ACHN (cell line): ENCODE measurements at regions not wholly inside any gene's neighbourhood (a gene's known extent, or its start where the extent isn't known, plus 50 kb on each side); places are given as distances from the start of the nearest gene placed in this dataset.
"Not testable (repeated sequence)": the region's sequence is repeated elsewhere in the genome, so short reads cannot be mapped to it uniquely, and the experiment has no call there.

Experiments used
- DNase-seq: peaks from one replicate; pipeline ENCODE4 v3.0.0-alpha.2; 2015
- in situ Hi-C: cut with HindIII; loops from 2 replicates; pipeline ENCODE4 v1.10.0; 2017; ENCODE audit warnings: low sequenced_read_pairs, low pct_ligation_motif_present, low pct_unique_long_range_greater_than_20kb

DNA sequence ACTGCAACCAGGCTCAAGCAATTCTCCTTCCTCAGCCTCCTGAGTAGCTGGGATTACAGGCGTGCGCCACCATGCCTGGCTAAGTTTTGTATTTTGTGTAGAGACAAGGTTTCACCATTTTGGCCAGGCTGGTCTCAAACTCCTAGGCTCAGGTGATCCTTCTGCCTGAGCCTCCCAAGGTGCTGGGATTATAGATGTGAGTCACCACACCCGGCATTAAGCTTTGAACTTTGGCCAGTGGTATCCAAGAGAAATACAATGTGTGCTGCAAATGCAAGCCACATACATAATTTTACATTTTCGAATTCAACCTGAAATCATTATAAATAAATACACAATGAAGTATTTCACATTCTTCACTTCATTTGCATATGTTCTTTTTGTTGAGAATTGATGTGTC lies 94.0 kb upstream of the ERV3-1 start:
- in situ Hi-C loops, DNase-seq: not testable (repeated sequence)

DNA sequence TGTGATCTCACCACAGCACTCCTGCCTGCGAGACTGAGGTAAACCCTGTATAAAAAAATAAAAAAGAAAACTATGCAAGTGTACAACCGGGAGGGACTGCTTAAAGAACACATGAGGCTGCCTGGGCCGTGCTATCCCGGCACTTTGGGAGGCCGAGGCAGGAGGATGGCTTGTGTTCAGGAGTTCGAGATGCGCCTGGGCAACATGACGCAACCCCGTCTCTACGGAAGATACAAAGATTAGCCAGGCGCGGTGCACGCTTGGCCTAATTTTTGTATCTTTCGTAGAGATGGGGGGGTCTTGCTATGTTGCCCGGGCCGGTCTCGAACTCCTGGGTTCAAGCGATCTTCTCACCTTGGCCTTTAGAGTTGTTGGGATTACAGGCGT lies 75.2 kb upstream of the ERV3-1 start:
- DNase-seq, in situ Hi-C loops: not testable (repeated sequence)

DNA sequence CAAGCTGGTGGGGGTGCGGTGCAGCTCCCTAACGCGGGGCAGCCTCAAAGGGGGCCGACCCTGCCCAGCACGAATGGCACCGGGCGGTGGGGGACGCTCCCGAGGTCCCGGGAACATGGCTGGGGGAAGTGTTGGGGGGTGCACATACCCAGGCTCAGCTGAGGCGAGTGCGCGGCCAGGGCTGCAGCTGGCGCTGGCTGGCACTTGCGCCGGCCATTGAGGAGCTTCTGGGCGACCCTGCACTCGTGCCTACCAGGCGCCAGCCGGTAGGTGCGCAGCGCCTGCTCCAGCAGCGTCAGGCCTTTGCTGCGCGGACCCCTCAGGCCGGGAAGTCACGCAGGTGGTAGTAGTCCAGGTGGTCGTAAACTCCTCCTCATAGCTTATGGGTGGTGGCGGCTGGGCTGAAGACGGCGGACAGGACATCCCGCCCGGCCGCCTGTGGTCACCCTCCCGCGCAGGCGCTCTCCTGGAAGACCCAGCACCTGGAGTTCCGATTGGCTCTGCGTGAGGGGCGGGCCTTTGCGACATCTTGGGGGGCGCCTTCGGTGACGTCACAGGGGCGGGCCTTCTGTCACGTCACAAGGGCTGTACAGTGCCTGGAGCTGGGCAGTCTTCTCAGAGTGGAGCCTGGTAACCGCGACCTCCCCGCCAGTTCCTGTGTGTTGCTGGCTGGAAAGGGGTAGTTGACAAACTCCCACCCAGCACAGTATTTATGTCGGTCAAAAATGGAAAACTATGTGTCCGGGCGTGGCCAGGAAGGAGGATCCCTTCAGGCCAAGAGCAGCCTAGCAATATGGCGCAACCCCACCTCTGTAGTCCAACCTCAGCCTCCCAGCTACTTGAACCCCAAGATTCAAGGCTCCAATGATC lies 74.5 kb upstream of the ERV3-1 start:
- DNase-seq = peak; percentile 96
- in situ Hi-C loops = not testable (repeated sequence)

DNA sequence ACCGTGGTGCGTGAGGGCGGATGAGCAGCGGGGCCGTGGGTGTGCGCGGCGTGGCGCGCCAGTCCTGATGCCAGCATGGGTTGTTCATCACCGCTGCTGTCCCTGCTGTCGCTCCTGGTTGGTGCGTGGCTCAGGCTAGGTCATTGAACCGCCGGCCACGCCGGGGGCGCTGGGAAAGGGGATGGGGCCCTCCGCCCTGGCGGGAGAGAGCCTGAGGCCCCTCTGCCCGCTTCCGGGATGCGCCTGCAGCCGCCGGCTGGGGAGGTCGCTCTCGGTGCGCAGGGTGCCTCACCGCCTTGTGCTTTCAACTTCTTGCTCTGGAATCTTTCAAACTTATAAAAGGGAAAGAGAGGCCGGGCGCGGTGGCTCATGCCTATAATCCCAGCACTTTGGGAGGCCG lies 68.5 kb upstream of the ERV3-1 start:
- in situ Hi-C loops, DNase-seq: not testable (repeated sequence)

DNA sequence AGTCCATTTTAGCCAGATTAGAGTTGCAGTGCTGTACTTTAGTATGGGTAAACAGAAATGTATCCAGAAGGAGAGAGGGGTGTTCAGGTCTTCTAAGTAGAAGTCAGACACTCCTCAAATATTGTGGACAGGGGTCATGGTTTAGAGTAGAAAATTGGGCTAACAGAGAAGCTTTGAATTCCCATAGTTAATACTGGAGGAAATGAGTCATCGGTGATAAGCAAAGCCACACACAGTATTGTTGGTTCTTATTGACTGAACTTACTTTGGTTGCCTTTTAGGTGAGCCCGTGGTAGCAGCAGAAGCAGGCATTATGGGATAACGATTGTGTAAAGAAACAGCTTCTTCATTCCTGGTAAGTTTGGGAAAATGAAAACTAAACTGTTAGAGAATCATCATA lies 66.7 kb upstream of the ERV3-1 start:
- DNase-seq, in situ Hi-C loops: not testable (repeated sequence)

DNA sequence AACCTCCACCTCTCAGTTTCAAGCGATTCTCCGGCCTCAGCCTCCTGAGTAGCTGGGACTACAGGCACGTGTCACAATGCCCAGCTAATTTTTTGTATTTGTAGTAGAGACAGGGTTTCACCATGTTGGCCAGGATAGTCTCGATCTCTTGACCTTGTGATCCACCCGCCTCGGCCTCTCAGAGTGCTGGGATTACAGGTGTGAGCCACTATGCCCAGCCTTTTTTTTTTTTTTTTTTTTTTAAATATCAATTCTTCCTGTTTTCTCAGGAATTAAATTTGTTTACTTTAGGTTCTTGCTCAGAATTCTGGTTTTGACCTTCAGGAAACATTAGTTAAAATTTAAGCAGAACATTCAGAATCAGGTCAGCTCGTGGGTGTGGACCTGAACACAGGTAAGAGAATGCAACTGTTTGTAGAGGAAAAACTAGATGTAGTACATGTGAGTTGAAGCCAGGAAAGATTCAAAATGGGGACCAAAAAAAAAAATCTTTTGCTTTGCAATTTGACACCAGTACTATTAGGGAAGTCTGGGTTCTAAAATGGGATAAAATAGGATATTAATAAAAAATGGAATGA lies 65.5 kb upstream of the ERV3-1 start:
- DNase-seq, in situ Hi-C loops: not testable (repeated sequence)

DNA sequence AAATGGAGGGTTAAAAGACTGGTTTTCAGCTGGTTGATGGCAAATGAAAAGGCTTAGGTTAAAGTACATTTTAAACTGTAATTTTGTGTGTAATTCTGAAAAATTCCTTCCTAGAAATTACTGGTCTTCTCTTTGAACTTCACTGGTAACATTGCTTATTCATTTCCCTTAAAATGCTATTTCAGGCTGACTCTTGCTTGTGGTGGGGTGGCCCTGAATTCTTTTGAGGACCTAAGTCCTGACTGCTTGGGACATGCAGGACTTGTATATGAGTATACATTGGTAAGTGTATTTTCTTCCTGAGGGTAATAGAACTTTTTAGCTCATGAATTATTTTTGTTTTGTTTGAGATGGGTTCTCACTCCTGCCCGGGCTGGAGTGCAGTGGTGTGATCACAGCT lies 63.0 kb upstream of the ERV3-1 start:
- in situ Hi-C loops = not testable (repeated sequence)

DNA sequence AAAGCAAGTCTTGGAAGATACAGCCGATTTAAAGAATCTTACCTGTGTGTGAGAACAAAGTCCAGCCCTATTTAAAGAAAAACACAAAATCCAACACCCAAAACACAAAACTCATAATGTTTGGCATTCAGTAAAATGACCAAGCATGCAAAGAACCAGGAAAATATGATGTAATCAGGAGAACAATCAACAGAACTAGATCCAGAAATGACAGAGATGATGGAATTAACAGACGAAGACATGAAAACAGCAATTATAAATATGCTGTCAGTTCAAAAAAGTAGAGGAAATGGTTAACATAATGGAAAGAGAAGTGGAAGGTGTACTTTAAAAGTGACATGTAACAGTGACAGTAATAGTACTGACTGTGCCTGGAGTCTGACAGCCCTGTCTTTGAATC lies 56.1 kb upstream of the ERV3-1 start:
- DNase-seq, in situ Hi-C loops: not testable (repeated sequence)

More for the DNA sequence above, 63.0 kb upstream of the ERV3-1 start:
- not testable (repeated sequence) for DNase-seq

DNA sequence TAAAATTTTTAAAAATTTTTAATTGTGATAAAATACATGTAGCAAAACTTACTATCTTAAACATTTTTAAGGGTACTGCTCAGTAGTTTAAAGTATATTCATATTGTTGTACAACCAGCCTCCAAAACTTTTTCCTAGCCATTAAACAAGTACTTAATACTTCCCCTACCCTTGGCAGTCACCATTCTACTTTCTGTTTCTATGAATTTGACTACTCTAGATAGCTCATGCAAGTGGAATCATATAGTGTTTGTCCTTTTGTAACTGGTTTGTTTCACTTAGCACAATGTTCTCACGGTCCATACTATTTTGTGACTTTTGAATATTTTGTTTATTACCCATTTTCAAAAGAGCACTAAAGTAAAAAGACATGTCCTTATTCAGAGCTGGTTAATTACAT lies 52.8 kb upstream of the ERV3-1 start:
- in situ Hi-C loops, DNase-seq: not testable (repeated sequence)
